HG02610 (cell line): ENCODE measurements at regions not wholly inside any gene's neighbourhood (a gene's known extent, or its start where the extent isn't known, plus 50 kb on each side); places are given as distances from the start of the nearest gene placed in this dataset.

Experiments used
- ATAC-seq: cut with Tn5 transposase; IDR thresholded peaks from one replicate; pipeline ENCODE4 v1.9.1; 2021; ENCODE audit warnings: mild to moderate bottlenecking, moderate library complexity; ENCODE audit not compliant: unreplicated experiment

- ATAC-seq = no peak
Measured at GRCh38 chr20:20763650-20764049, 51.2 kb upstream of the RALGAPA2 start.
